NCI-H2171 (cell line): ENCODE measurements at regions not wholly inside any gene's neighbourhood (a gene's known extent, or its start where the extent isn't known, plus 50 kb on each side); places are given as distances from the start of the nearest gene placed in this dataset.

Source experiments
- DNase-seq: peaks from one replicate; lab custom pipeline; 2025; lab: John Stamatoyannopoulos, UW

GRCh38 chr10:43715334-43715733 is 66.7 kb upstream of the ZNF32 start:
- no peak for DNase-seq

DNA sequence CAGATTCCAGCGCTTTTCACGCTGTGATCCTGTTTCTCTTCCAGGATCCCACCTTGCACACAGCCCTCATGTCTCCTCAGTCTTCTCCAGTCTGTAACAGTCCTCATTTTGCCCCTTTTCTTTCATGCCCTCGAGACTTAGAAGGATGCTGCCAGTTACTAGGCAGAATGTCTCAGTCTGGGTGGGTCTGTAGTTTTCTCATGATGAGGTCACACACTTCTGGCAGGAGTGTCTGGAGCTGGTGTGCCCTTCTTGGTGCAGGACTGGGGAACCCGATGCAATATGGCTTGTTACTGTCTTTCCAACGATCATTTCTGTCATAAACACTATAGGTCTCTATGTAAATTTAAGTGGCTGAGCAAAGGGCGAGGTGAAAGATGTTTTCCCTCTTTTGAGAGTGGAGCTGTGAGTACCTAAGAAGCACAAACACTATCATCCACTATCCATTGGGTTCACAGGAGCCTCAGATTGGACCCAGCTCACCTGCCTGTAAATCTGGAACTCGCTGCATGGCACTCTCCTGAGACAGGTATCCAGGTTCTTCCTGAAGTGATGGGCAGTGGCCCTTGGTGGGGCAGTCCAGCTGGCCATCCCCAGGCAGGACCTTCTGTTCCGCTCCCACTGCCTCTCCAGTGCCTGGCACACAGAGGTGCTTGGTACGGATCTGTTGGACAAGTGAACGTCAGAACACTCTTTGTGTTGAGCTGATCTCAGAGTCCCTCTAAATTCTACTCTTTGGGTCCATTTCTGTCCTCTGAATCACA is 64.3 kb upstream of the ZNF32 start:
- no peak for DNase-seq

GRCh38 chr10:43710772-43711471 is 62.2 kb upstream of the ZNF32 start:
- DNase-seq = no peak

GRCh38 chr10:43708262-43708661 is 59.6 kb upstream of the ZNF32 start:
- no peak for DNase-seq

GRCh38 chr10:43707770-43708169 is 59.1 kb upstream of the ZNF32 start:
- no peak for DNase-seq

- DNase-seq = no peak
These were observed 57.5 kb upstream of the ZNF32 start for GRCh38 chr10:43706166-43706565.

- DNase-seq = no peak
These were observed 54.6 kb upstream of the ZNF32 start for GRCh38 chr10:43703286-43703685.

DNA sequence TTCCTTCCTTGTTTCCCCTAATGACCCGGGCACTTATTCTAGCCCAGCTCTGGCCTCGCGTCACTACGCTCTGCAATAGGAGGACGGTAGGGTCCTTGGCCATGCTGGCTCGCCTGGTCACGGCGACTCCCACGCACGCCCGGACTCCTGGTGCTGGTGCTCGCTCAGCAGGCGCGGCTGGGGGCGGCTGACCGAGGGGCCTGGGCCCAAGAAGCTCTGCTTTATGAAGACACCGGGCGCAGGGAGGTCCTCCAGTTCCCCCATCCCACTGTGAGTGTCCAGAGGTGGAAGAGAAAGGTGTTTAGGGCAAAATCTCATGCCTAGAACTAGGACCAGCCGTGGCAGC is 54.2 kb upstream of the ZNF32 start:
- DNase-seq = no peak

- DNase-seq = no peak
These were observed 53.7 kb upstream of the ZNF32 start for GRCh38 chr10:43702213-43702935.

DNA sequence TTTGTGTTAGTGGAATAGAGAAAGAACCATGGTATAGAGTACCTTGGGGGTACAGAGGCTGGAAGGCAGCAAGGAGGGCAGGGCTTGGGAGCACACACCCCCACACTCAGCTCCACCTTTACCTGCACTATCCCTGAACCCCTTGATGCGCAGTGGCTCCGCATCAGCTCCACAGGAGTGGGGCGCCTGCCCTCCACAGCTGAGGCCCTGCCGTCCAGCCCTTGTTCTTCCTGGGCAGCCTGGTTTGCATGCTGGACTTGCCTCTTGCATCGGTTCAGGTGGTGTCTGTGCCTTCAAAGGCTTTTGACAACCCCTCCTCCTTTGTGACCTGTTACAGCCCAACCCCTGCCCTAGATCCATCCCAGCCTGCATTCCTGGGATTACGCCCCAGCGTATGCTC is 52.6 kb upstream of the ZNF32 start:
- DNase-seq = no peak

DNA sequence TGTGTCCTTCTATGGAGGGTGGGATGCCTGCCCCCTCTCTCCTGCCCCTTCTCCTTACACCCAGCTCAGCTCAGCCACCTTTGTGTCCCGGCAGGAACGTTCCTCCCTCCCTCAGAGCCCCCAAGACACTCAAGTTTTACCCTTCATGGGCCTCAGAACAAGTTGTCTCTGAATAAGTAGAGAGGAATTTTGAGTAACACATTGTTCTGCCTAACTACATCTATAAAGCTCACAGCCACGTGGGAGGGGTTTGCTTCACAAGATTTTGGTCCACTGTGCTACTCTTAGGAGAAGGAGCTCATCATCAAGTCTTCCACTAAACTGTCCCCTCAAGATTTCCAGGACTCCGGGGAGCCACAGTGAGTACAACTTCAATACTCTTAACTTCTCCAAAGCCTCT is 51.6 kb upstream of the ZNF32 start:
- no peak for DNase-seq

DNA sequence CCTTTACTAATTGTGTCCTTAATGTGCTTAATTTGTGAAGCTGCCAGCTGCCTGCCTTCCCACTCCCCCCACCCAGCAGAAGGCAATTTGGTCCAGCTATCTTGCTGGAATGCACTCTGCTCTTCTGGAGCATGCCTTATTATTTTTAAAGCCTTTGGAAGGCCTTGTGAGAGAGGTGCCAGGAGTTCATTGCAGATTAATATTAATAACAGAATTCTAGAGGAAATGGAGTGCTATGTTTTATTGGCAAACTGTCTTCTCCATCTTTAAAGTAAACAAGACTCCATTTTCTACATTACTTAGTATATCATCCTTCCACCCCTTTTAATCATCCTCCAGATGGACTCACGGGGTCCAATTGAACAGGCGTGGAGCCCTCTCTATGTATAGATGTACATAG is 50.8 kb upstream of the ZNF32 start:
- no peak for DNase-seq
